DND-41 (cell line): ENCODE measurements at regions not wholly inside any gene's neighbourhood (a gene's known extent, or its start where the extent isn't known, plus 50 kb on each side); places are given as distances from the start of the nearest gene placed in this dataset.
A peak's percentile ranks its signal among the peaks of the same experiment; 100 is the strongest.

ENCODE experiments used
- ATAC-seq: fragments of 200-7000 bp; cut with Tn5 transposase; 3 replicates; pipeline ENCODE4 v1.9.1; 2021; ENCODE audit warnings: low read depth; ENCODE audit not compliant: insufficient read depth
- DNase-seq: peaks from one replicate; pipeline ENCODE4 v3.0.0-alpha.2; 2020
- H2AFZ ChIP-seq: 2 replicates; pipeline ENCODE4 v1.6.0; 2012; ENCODE audit warnings: low read depth, low read length
- H3K27ac ChIP-seq: 2 replicates; pipeline ENCODE4 v1.5.1; 2012; ENCODE audit warnings: low read length, inconsistent platforms
- H3K27me3 ChIP-seq: fragments of 200-600 bp; sonication (generic); 2 replicates; pipeline ENCODE4 v1.6.0; 2012; ENCODE audit warnings: low read length, mild to moderate bottlenecking, inconsistent platforms; ENCODE audit not compliant: insufficient read depth, poor library complexity
- H3K36me3 ChIP-seq: 2 replicates; pipeline ENCODE4 v1.5.1; 2012; ENCODE audit warnings: low read length, inconsistent platforms; ENCODE audit not compliant: insufficient read depth
- H3K4me1 ChIP-seq: 2 replicates; pipeline ENCODE4 v1.5.1; 2012; ENCODE audit warnings: mild to moderate bottlenecking, low read length; ENCODE audit not compliant: insufficient read depth
- H3K4me2 ChIP-seq: 2 replicates; pipeline ENCODE4 v1.6.0; 2012; ENCODE audit warnings: mild to moderate bottlenecking, moderate library complexity, low read length, inconsistent platforms; ENCODE audit not compliant: insufficient read depth
- H3K4me3 ChIP-seq, 2 experiments: fragments of 200-600 bp in 1 of 2; shearing (Covaris generic) in 1 of 2; 2 replicates each; pipeline ENCODE4 v1.5.1; 2012 to 2016; ENCODE audit warnings: inconsistent platforms in 2 of 2, low read length in 2 of 2, mild to moderate bottlenecking in 2 of 2, low read depth in 1 of 2, moderate library complexity in 1 of 2
- H3K79me2 ChIP-seq: 2 replicates; pipeline ENCODE4 v1.6.0; 2012; ENCODE audit warnings: low read length, inconsistent platforms; ENCODE audit not compliant: insufficient read depth
- H3K9ac ChIP-seq: 2 replicates; pipeline ENCODE4 v1.6.0; 2012; ENCODE audit warnings: low read depth, mild to moderate bottlenecking, inconsistent platforms, low read length, moderate library complexity
- H3K9me3 ChIP-seq: 2 replicates; pipeline ENCODE4 v1.5.1; 2012; ENCODE audit warnings: low read length, moderate library complexity, mild to moderate bottlenecking, inconsistent platforms; ENCODE audit not compliant: insufficient read depth, severe bottlenecking
- H4K20me1 ChIP-seq: 2 replicates; pipeline ENCODE4 v1.6.0; 2012; ENCODE audit warnings: low read length; ENCODE audit not compliant: insufficient read depth
- EZH2 ChIP-seq: IDR thresholded peaks from 3 replicates; pipeline ENCODE4 v1.6.1; 2012; ENCODE audit warnings: borderline replicate concordance, low read depth, mild to moderate bottlenecking, moderate library complexity, low read length, inconsistent platforms; ENCODE audit not compliant: severe bottlenecking
- TF ChIP-seq, protein P1 (sequence below): IDR thresholded peaks from 2 replicates; pipeline ENCODE4 v1.5.1; 2012; ENCODE audit warnings: borderline replicate concordance, low read length, moderate library complexity, mild to moderate bottlenecking; ENCODE audit not compliant: poor library complexity, severe bottlenecking; ENCODE audit errors: extremely low read depth

DNA sequence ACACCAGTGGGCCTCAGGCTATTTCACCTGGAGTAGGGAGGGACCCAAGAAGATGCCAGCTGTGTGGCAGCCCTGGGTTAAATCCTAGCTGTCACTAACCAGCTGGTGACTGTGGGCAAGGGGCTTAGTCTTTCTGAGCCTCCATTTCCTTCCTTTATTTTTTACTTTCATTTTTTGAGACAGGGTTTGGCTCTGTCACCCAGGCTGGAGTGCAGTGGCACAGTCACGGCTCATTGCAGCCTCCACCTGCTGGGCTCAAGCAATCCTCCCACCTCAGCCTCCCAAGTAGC, 108.0 kb upstream of the SMAD3 start:
- no peak for DNase-seq
- Histone ChIP-seq H3K79me2 (no peaks in the 10 kb centered on the region), H3K9ac (no peak overlapping the region), H3K4me1 (no peaks in the 10 kb centered on the region), H3K4me2 (no peak overlapping the region), H3K27ac (no peak overlapping the region), H4K20me1 (no peaks in the 10 kb centered on the region), H3K9me3 (no peaks in the 10 kb centered on the region), H3K4me3 (no peak overlapping the region), H2AFZ (no peak overlapping the region), H3K27me3 (no peaks in the 10 kb centered on the region), H3K36me3 (no peaks in the 10 kb centered on the region)
- TF ChIP-seq, protein P1, sequence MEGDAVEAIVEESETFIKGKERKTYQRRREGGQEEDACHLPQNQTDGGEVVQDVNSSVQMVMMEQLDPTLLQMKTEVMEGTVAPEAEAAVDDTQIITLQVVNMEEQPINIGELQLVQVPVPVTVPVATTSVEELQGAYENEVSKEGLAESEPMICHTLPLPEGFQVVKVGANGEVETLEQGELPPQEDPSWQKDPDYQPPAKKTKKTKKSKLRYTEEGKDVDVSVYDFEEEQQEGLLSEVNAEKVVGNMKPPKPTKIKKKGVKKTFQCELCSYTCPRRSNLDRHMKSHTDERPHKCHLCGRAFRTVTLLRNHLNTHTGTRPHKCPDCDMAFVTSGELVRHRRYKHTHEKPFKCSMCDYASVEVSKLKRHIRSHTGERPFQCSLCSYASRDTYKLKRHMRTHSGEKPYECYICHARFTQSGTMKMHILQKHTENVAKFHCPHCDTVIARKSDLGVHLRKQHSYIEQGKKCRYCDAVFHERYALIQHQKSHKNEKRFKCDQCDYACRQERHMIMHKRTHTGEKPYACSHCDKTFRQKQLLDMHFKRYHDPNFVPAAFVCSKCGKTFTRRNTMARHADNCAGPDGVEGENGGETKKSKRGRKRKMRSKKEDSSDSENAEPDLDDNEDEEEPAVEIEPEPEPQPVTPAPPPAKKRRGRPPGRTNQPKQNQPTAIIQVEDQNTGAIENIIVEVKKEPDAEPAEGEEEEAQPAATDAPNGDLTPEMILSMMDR = no peak
- no peak for TF ChIP-seq EZH2
- 0 out of 3 replicates have a peak, but pooled peaks have one; percentile 29 for ATAC-seq

DNA sequence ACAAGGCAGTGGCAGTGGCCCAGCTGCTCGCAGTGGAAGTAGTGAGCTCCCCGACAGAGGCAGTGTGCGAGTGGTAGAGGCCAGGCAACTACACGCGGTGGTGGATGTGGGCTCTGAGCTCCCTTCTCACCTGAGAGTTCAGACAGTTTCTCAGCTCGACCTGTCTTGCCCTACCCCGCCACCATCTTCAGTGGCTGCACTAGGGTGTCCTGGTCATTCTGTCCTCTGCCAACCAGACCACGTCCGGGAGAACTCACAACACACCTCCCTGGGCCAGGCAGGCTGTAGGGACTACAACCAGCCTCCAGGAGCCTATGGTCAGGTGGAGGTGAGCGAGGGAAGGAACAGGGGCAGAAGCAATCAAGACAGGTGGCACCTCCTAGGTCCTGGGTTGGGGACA, 106.3 kb upstream of the SMAD3 start:
- ATAC-seq (no peak), DNase-seq (no peak)
- Histone ChIP-seq H3K4me2 (no peak overlapping the region), H3K4me3 (no peak overlapping the region), H3K36me3 (no peaks in the 10 kb centered on the region), H3K4me1 (no peaks in the 10 kb centered on the region), H3K27ac (no peak overlapping the region), H3K9me3 (no peaks in the 10 kb centered on the region), H3K79me2 (no peaks in the 10 kb centered on the region), H2AFZ (no peak overlapping the region), H3K9ac (no peak overlapping the region), H4K20me1 (no peaks in the 10 kb centered on the region), H3K27me3 (no peaks in the 10 kb centered on the region)
- TF ChIP-seq, protein P1 = no peak
- TF ChIP-seq EZH2 = no peak

DNA sequence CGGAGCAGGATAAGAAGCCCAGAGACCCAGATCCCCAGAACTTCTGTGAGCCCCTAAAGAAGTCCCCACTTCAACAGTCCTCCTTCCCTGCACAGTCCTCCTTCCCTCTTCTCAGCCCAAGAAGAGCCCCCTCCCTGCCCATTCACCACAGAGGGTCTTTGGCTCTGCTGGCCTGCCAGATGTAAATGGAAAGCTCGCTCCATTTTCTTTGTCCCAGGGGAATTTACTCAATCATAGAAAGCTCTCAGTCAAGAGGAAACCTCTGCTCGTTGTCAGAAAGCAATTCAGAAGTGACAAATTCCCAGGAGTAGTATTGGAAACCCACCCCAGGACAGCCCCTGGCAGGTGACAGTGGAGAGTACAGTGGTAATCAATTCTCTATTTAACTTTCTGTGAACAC, 105.5 kb upstream of the SMAD3 start:
- TF ChIP-seq, protein P1 = no peak
- TF ChIP-seq EZH2 = no peak
- Histone ChIP-seq H3K27ac (no peak overlapping the region), H3K4me2 (no peak overlapping the region), H3K79me2 (no peaks in the 10 kb centered on the region), H2AFZ (no peak overlapping the region), H3K4me3 (no peak overlapping the region), H3K27me3 (no peaks in the 10 kb centered on the region), H3K9ac (no peak overlapping the region), H3K4me1 (no peaks in the 10 kb centered on the region), H3K36me3 (no peaks in the 10 kb centered on the region), H4K20me1 (no peaks in the 10 kb centered on the region), H3K9me3 (no peaks in the 10 kb centered on the region)
- DNase-seq (no peak), ATAC-seq (no peak)

DNA sequence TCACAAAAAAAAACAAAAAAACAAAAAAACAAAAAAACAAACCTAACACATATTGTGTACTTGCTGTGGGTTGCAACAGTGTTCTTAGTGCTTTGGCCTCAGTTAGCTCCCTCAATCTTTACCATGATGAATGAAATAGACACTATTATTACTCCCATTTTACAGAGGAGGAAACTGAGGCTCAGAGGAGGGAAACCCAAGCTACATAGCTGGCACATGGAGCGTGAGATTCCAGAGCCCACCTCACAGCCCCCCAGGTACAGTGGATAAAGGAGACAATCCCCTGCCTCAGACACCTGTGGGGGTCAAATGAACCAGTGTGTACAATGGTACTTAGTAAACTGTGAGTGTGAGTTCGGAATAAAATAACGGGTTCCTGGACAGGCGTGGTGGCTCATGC, 104.9 kb upstream of the SMAD3 start:
- no peaks in the 10 kb centered on the region for H3K36me3 ChIP-seq
- H3K9me3 ChIP-seq = no peaks in the 10 kb centered on the region
- no peak overlapping the region for H3K4me2 ChIP-seq
- no peaks in the 10 kb centered on the region for H3K27me3 ChIP-seq
- DNase-seq = no peak
- H3K4me3 ChIP-seq = no peak overlapping the region
- no peaks in the 10 kb centered on the region for H4K20me1 ChIP-seq
- ATAC-seq = no peak
- no peak overlapping the region for H3K27ac ChIP-seq
- H3K79me2 ChIP-seq = no peaks in the 10 kb centered on the region
- no peaks in the 10 kb centered on the region for H3K4me1 ChIP-seq
- TF ChIP-seq, protein P1 = no peak
- no peak overlapping the region for H3K9ac ChIP-seq
- no peak overlapping the region for H2AFZ ChIP-seq
